Stimulated activated naive CD8-positive, alpha-beta T cell treated with anti-CD3 and anti-CD28 coated beads, Interleukin-15, Interleukin-2, amounts not matched to agents 100 U/mL and 50 U/mL, for 24 hours (primary cell): ENCODE measurements at regions not wholly inside any gene's neighbourhood (a gene's known extent, or its start where the extent isn't known, plus 50 kb on each side); places are given as distances from the start of the nearest gene placed in this dataset.

Experiments used
- ATAC-seq: fragments of 150-1000 bp; cut with Tn5 transposase; one replicate; pipeline ENCODE4 v1.10.0; 2021
- DNase-seq: peaks from one replicate; pipeline ENCODE4 v3.0.0; 2021

- DNase-seq: no peak
- ATAC-seq: no peak
Observed at GRCh38 chr5:54718656-54719055, 201.1 kb downstream of the SNX18 start.

GRCh38 chr5:54717870-54718269, 200.3 kb downstream of the SNX18 start:
- ATAC-seq (peak; percentile 65), DNase-seq (no peak)

- no peak for DNase-seq
- peak; percentile 33 for ATAC-seq
Observed at GRCh38 chr5:54717459-54717858, 199.9 kb downstream of the SNX18 start.

- DNase-seq (no peak), ATAC-seq (no peak)
Observed at GRCh38 chr5:54713923-54714581, 196.5 kb downstream of the SNX18 start.

- ATAC-seq (no peak), DNase-seq (no peak)
Observed at GRCh38 chr5:54709096-54709495, 191.5 kb downstream of the SNX18 start.

GRCh38 chr5:54707841-54708240, 190.3 kb downstream of the SNX18 start:
- ATAC-seq: no peak
- no peak for DNase-seq

- no peak for DNase-seq
- no peak for ATAC-seq
Observed at GRCh38 chr5:54705994-54706653, 188.6 kb downstream of the SNX18 start.

- no peak for ATAC-seq
Observed at GRCh38 chr5:54704825-54705224, 187.3 kb downstream of the SNX18 start.

GRCh38 chr5:54704333-54704732, 186.8 kb downstream of the SNX18 start:
- no peak for DNase-seq
- no peak for ATAC-seq

More at GRCh38 chr5:54704825-54705224, 187.3 kb downstream of the SNX18 start:
- no peak for DNase-seq

GRCh38 chr5:54703565-54704255, 186.2 kb downstream of the SNX18 start:
- DNase-seq (no peak), ATAC-seq (no peak)

GRCh38 chr5:54703133-54703532, 185.6 kb downstream of the SNX18 start:
- ATAC-seq (no peak), DNase-seq (no peak)

- no peak for ATAC-seq
- DNase-seq: no peak
Observed at GRCh38 chr5:54702470-54702869, 184.9 kb downstream of the SNX18 start.

- no peak for DNase-seq
- ATAC-seq: no peak
Observed at GRCh38 chr5:54700986-54701578, 183.5 kb downstream of the SNX18 start.

GRCh38 chr5:54696931-54697330, 179.4 kb downstream of the SNX18 start:
- DNase-seq: no peak
- ATAC-seq: no peak

- DNase-seq (no peak), ATAC-seq (no peak)
Observed at GRCh38 chr5:54696346-54696745, 178.8 kb downstream of the SNX18 start.

GRCh38 chr5:54695198-54695966, 177.8 kb downstream of the SNX18 start:
- DNase-seq: no peak
- no peak for ATAC-seq

GRCh38 chr5:54693936-54694657, 176.5 kb downstream of the SNX18 start:
- no peak for DNase-seq
- no peak for ATAC-seq

- no peak for DNase-seq
- ATAC-seq: no peak
Observed at GRCh38 chr5:54692631-54693030, 175.1 kb downstream of the SNX18 start.

- no peak for DNase-seq
- no peak for ATAC-seq
Observed at GRCh38 chr5:54691656-54692055, 174.1 kb downstream of the SNX18 start.

- ATAC-seq: no peak
- DNase-seq: no peak
Observed at GRCh38 chr5:54689411-54690251, 172.1 kb downstream of the SNX18 start.

GRCh38 chr5:54680998-54681397, 163.4 kb downstream of the SNX18 start:
- DNase-seq (no peak), ATAC-seq (no peak)
